ENCODE measurements at regions not wholly inside any gene's neighbourhood (a gene's known extent, or its start where the extent isn't known, plus 50 kb on each side); places are given as distances from the start of the nearest gene placed in this dataset.

DNA sequence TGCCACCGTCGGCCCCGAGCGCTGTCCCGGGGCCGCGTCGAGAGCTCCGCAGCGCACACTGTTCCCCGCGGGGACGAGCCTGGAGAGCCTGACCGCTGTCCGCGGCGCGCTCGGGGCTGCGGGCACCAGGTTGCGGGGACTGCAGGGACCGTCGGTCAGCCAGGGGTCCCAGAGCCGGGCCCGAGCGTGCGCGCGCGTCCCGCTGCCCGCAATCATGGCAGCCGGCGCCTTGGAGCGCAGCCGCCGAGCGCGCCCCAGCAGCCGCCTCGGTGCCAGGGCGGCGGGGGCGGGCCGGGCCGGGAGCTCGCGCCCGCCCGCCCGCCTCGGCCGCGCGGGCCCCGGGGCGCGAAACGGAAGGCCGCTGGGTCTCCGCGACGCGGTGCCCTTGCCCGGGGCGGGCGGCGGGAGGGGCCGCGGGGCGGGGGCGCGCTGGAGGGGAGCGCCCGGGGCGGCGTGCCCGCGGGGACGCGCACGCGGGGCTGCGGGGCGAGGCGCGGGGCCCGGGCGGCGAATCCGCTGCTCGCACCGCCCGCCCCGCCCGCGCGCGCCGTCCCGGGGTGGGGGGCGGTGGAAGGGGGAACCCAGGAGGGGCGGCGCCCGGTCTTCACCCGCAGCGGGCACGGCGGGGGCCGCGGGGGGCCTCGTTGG is 79.4 kb upstream of the PPARA start:
- TF ChIP-seq, protein P1, sequence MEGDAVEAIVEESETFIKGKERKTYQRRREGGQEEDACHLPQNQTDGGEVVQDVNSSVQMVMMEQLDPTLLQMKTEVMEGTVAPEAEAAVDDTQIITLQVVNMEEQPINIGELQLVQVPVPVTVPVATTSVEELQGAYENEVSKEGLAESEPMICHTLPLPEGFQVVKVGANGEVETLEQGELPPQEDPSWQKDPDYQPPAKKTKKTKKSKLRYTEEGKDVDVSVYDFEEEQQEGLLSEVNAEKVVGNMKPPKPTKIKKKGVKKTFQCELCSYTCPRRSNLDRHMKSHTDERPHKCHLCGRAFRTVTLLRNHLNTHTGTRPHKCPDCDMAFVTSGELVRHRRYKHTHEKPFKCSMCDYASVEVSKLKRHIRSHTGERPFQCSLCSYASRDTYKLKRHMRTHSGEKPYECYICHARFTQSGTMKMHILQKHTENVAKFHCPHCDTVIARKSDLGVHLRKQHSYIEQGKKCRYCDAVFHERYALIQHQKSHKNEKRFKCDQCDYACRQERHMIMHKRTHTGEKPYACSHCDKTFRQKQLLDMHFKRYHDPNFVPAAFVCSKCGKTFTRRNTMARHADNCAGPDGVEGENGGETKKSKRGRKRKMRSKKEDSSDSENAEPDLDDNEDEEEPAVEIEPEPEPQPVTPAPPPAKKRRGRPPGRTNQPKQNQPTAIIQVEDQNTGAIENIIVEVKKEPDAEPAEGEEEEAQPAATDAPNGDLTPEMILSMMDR (IDR thresholded peaks at IDR 0.05; ENCODE audit: low read depth, low read length) = no peak
- no peak for TF ChIP-seq EZH2phosphoT487 (IDR thresholded peaks at IDR 0.05; ENCODE audit: low read depth)
